22Rv1 (cell line): ENCODE measurements at regions not wholly inside any gene's neighbourhood (a gene's known extent, or its start where the extent isn't known, plus 50 kb on each side); places are given as distances from the start of the nearest gene placed in this dataset.

Experiments used
- CTCF ChIP-seq: fragments of 450-650 bp; IDR thresholded peaks from 2 replicates; pipeline ENCODE4 v1.5.1; 2017; ENCODE audit warnings: mild to moderate bottlenecking
- ZFX ChIP-seq: fragments of 450-650 bp; IDR thresholded peaks from 2 replicates; pipeline ENCODE4 v1.6.1; 2017; ENCODE audit warnings: antibody characterized with exemption, borderline replicate concordance

- no peak for TF ChIP-seq CTCF
- no peak for TF ChIP-seq ZFX
Observed at GRCh38 chr13:109868578-109869311, 82.4 kb upstream of the IRS2 start.
